GM13977 (cell line): ENCODE measurements at regions not wholly inside any gene's neighbourhood (a gene's known extent, or its start where the extent isn't known, plus 50 kb on each side); places are given as distances from the start of the nearest gene placed in this dataset.

ENCODE experiments used
- DNase-seq: peaks from one replicate; pipeline ENCODE4 v3.0.0; 2012; ENCODE audit warnings: low spot score
- in situ Hi-C: fragments of 300-500 bp; cut with MboI; formaldehyde crosslinking; loops from one replicate; pipeline ENCODE4 v1.12.0; 2022; ENCODE audit warnings: low sequenced_read_pairs, low pct_unique_long_range_greater_than_20kb, mixed read lengths, inconsistent platforms; ENCODE audit not compliant: unreplicated experiment
- TF ChIP-seq, protein P1 (sequence below): IDR thresholded peaks from 2 replicates; pipeline ENCODE4 v1.5.1; 2012; ENCODE audit warnings: mild to moderate bottlenecking, control low read depth; ENCODE audit not compliant: insufficient read depth; ENCODE audit errors: extremely low read depth, missing control alignments

DNA sequence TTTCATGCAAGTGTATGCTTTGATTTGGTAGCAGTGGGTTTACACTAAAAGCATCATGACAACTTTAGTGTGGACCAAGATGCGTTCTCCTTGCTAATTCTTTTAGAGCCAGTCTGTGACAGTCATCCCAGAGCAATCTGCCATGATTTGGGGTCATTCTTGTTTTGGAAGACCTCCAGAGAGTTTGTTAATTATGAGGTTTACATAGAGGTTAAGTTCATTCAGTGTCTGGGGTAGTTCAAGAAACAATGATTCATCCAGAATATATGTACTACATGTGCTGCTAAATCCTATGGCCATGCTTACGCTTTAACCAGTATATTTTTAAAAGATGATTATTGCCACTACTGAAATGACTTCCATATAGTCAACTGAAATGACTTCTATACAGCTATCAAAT is 328.5 kb upstream of the AGA start:
- in situ Hi-C loops = no loop called here
- DNase-seq = no peak
- TF ChIP-seq, protein P1, sequence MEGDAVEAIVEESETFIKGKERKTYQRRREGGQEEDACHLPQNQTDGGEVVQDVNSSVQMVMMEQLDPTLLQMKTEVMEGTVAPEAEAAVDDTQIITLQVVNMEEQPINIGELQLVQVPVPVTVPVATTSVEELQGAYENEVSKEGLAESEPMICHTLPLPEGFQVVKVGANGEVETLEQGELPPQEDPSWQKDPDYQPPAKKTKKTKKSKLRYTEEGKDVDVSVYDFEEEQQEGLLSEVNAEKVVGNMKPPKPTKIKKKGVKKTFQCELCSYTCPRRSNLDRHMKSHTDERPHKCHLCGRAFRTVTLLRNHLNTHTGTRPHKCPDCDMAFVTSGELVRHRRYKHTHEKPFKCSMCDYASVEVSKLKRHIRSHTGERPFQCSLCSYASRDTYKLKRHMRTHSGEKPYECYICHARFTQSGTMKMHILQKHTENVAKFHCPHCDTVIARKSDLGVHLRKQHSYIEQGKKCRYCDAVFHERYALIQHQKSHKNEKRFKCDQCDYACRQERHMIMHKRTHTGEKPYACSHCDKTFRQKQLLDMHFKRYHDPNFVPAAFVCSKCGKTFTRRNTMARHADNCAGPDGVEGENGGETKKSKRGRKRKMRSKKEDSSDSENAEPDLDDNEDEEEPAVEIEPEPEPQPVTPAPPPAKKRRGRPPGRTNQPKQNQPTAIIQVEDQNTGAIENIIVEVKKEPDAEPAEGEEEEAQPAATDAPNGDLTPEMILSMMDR = no peak

DNA sequence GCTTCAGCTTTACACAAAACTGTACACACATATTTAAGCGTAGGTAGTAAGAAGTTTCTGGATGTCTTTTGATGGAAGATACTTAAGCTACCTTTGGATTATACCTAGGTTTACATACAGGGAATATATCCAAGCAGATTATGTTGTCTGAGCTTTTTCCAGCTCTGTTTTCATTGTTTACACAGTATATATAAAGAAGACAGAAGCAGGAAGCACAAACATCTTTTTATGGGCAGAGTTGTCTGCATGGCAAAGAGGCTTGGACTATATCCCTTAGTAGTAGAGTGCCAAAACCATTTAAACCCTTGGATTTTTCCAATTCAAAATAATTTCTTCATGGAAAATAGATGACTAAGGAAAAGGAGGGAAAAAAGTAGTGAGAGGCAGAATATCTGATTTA is 329.4 kb upstream of the AGA start:
- TF ChIP-seq, protein P1 = no peak
- in situ Hi-C loops = no loop called here
- no peak for DNase-seq

DNA sequence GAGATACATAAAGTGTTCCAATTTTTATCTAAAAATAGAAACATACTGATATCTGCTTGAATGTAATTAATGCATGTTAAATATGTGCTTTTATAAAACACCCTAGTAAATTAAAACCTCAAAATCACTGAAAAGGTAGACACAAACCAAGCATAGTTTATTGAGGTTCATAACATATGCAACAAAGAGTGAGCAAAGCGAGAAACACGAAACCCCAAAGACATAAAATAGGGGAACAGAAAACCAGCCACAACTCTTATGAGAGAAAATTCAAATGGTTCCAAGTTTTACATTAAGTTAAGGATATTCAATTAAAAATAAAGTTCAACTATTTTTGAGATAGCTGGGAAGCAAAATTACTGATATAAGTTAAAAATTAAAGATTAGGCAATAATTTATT is 336.4 kb upstream of the AGA start:
- in situ Hi-C loops = no loop called here
- TF ChIP-seq, protein P1 = no peak
- no peak for DNase-seq

DNA sequence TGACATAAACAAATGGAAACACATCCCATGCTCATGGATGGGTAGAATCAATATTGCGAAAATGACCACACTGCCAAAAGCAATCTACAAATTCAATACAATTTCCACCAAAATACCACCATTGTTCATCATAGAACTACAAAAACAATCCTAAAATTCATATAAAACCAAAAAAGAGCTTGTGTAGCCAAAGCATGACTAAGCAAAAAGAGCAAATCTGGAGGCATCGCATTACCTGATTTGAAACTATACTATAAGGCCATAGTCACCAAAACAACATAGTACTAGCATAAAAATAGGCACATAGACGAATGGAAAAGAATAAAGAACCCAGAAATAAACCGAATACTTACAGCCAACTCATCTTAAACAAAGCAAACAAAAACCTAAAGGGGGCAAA is 342.8 kb upstream of the AGA start:
- in situ Hi-C loops = no loop called here
- TF ChIP-seq, protein P1 = no peak
- no peak for DNase-seq

DNA sequence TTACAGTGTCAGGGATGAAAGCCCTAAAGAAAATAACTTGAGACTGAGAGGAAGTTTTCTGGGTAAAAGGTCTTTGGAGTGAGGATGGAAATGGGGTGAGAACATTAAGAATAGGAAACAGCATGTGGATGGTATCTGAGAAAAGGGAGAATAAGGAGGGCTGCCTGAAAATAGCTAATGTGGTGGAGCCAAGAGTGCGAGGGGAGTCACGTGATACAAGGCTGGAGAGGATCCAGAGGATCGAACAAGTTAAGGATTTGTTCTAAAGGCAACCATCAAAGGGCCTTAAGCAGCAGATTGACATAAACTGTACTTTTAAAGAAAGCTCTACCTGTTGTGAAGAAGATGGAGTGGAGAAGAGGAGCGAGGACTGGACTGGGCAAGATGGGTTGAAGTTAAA is 347.4 kb upstream of the AGA start:
- in situ Hi-C loops = no loop called here
- DNase-seq = no peak
- TF ChIP-seq, protein P1 = no peak

DNA sequence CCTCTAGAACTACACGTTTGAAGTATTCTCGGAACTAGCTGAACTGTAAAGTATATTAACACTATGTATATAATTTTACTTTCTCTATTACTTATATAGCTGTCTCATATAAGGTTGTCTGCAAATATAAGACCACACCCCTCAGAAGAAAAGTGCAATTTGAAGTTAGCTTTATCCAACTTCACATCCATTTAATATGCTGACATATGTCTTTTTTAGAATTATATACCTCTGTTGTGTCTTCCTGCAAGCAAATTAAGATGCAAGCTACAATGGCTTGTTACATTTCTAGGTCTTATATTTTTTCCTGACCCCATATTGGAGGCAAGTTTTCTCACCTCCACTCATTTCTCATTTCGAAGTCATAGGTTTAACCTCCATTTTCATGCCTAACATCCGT is 349.0 kb upstream of the AGA start:
- DNase-seq = no peak
- in situ Hi-C loops = no loop called here
- TF ChIP-seq, protein P1 = no peak

DNA sequence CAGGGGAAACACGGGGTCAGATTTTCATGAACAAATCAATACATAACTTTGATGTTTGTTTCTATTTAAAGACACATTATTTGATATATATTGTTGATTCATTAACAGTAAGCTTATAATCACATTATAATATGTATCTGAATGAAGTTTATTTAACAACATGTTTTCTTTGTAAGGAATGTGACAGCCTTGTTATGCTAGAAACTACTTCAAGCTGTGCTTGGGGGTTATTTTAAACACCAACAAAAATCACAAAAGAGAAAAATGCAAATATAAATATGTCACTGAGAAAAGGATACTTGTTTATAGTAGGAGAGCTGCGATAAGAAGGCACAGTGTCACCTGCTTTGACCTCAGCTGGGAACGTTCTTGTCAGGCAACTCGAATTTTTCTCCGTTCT is 354.6 kb upstream of the AGA start:
- in situ Hi-C loops = no loop called here
- TF ChIP-seq, protein P1 = no peak
- no peak for DNase-seq
